PFSK-1 (cell line): ENCODE measurements at regions not wholly inside any gene's neighbourhood (a gene's known extent, or its start where the extent isn't known, plus 50 kb on each side); places are given as distances from the start of the nearest gene placed in this dataset.

Source experiments
- FOXP2 ChIP-seq: optimal IDR thresholded peaks from 2 replicates; pipeline ENCODE3; 2011; ENCODE audit warnings: borderline replicate concordance, control low read depth, inconsistent platforms; ENCODE audit not compliant: insufficient read depth; ENCODE audit errors: extremely low read length, extremely low read depth
- POLR2AphosphoS5 ChIP-seq: IDR thresholded peaks from 2 replicates; pipeline ENCODE4 v1.6.1; 2012; ENCODE audit warnings: low read depth, mild to moderate bottlenecking, control low read depth, low read length, moderate library complexity
- SIN3A ChIP-seq: IDR thresholded peaks from 2 replicates; pipeline ENCODE4 v1.6.1; 2012; ENCODE audit warnings: mild to moderate bottlenecking, low read length, moderate library complexity, borderline replicate concordance; ENCODE audit not compliant: insufficient read depth
- TAF1 ChIP-seq: IDR thresholded peaks from 2 replicates; pipeline ENCODE4 v1.6.1; 2012; ENCODE audit warnings: low read length, control low read depth, borderline replicate concordance; ENCODE audit not compliant: insufficient read depth
- TF ChIP-seq, protein P1 (sequence below), 2 experiments: IDR thresholded peaks; 2 replicates each; pipeline versions ENCODE4 v1.6.1 to v1.8.0; 2011 to 2012; ENCODE audit warnings: low read depth in 2 of 2, low read length in 2 of 2, control low read depth in 1 of 2, inconsistent platforms in 1 of 2, mild to moderate bottlenecking in 1 of 2, moderate library complexity in 1 of 2; ENCODE audit not compliant: insufficient read depth in 1 of 2

- TF ChIP-seq, protein P1, sequence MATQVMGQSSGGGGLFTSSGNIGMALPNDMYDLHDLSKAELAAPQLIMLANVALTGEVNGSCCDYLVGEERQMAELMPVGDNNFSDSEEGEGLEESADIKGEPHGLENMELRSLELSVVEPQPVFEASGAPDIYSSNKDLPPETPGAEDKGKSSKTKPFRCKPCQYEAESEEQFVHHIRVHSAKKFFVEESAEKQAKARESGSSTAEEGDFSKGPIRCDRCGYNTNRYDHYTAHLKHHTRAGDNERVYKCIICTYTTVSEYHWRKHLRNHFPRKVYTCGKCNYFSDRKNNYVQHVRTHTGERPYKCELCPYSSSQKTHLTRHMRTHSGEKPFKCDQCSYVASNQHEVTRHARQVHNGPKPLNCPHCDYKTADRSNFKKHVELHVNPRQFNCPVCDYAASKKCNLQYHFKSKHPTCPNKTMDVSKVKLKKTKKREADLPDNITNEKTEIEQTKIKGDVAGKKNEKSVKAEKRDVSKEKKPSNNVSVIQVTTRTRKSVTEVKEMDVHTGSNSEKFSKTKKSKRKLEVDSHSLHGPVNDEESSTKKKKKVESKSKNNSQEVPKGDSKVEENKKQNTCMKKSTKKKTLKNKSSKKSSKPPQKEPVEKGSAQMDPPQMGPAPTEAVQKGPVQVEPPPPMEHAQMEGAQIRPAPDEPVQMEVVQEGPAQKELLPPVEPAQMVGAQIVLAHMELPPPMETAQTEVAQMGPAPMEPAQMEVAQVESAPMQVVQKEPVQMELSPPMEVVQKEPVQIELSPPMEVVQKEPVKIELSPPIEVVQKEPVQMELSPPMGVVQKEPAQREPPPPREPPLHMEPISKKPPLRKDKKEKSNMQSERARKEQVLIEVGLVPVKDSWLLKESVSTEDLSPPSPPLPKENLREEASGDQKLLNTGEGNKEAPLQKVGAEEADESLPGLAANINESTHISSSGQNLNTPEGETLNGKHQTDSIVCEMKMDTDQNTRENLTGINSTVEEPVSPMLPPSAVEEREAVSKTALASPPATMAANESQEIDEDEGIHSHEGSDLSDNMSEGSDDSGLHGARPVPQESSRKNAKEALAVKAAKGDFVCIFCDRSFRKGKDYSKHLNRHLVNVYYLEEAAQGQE (IDR thresholded peaks at IDR 0.05; ENCODE audit: insufficient read depth in 1 of 2, low read depth in 2 of 2, low read length in 2 of 2) = no peak
- TF ChIP-seq POLR2AphosphoS5 (no peak), TAF1 (no peak), SIN3A (no peak), FOXP2 (no peak)
These were observed 237.9 kb upstream of the MMADHC start for GRCh38 chr2:149825473-149825872.

GRCh38 chr2:149824136-149824535 is 236.6 kb upstream of the MMADHC start:
- TF ChIP-seq SIN3A (no peak), TAF1 (no peak), POLR2AphosphoS5 (no peak), FOXP2 (no peak)
- TF ChIP-seq, protein P1 (IDR thresholded peaks at IDR 0.05; ENCODE audit: insufficient read depth in 1 of 2, low read depth in 2 of 2, low read length in 2 of 2) = no peak

- TF ChIP-seq SIN3A = no peak
- no peak for TF ChIP-seq POLR2AphosphoS5
- TF ChIP-seq TAF1 = no peak
These were observed 231.9 kb upstream of the MMADHC start for GRCh38 chr2:149819356-149819957.

DNA sequence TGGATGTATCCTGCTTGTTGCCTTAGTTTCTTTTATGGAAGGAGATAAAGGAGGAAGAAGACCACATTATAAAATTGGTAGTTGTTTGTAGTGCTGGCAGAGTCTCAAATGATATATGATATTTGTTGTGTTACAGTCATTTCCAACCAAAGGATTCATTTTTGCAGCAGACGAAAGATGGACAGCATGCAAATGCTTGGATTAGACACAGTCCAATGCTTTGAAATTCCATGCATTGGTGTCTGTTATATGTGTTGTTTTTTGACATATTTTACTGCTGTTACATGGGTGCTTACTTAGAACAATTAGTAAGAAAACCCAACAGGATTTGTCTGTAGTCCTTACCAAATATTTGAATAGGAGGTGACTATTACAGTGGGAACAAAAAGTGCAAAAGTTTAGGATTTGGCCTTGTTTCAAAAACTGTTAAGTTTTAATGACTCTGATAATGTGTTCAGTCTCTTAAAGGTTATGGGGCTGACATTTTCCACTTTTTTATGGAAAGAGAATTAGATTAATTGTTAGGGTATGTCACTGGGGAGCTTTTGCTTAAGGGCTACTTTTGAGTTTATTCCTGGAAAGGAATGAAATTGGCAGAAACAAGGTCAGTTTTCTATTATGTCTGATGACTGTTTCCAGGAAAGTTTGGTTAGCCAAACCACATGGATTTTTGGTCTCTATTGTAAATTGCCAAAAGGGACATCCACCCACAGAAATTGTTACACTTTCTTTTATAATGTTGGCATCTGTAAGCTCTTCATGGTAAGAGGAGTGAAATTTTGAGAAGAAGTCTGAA is 229.4 kb upstream of the MMADHC start:
- TF ChIP-seq TAF1 = no peak

- TF ChIP-seq POLR2AphosphoS5 = no peak
- TF ChIP-seq TAF1 = no peak
- TF ChIP-seq SIN3A = no peak
These were observed 228.4 kb upstream of the MMADHC start for GRCh38 chr2:149815941-149816340.

DNA sequence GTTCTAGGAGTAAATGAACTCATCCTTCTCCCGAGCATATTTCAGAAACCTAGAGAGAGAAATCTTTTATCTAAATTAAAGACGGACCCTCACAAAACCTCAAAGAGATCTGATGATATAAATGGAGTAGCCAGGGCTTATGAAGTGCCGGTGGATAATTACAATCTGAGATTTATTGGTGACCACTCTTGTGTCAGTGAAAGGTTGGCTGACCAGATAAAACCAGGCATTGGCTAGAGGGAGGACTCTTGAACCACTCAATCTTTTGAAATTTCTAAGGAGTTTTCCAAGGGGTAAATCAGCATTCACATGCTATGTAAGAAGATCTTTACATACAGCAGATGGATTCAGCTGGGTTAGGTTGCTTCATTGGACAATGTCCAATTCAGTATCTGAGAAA is 227.3 kb upstream of the MMADHC start:
- no peak for TF ChIP-seq POLR2AphosphoS5
- TF ChIP-seq TAF1 = no peak
- TF ChIP-seq FOXP2 = no peak
- TF ChIP-seq, protein P1 (IDR thresholded peaks at IDR 0.05; ENCODE audit: insufficient read depth in 1 of 2, low read depth in 2 of 2, low read length in 2 of 2) = no peak
- TF ChIP-seq SIN3A = no peak
